K562 (cell line): ENCODE measurements at regions not wholly inside any gene's neighbourhood (a gene's known extent, or its start where the extent isn't known, plus 50 kb on each side); places are given as distances from the start of the nearest gene placed in this dataset.

Experiments
- ATAC-seq: fragments of 200-7000 bp; cut with Tn5 transposase; 3 replicates; pipeline ENCODE4 v1.9.1; 2020; ENCODE audit warnings: moderate library complexity
- BruUV-seq: library from RNA; stranded (reverse); fragments of 400-500 nt; replicated peaks from 2 replicates; lab custom pipeline; 2021; lab: Mats Ljungman, UMichigan
- CTCF ChIA-PET: fragments of 300-600 bp; formaldehyde crosslinking; extraction: SDS; loops from one replicate; lab custom pipeline; 2021; ENCODE audit warnings: low intra/inter-chr PET ratio; lab: Yijun Ruan, JAX
- POLR2A ChIA-PET: fragments of 300-600, 350-650 bp; sonication (Branson Sonifier 250); formaldehyde crosslinking; extraction: SDS; loops from one replicate; lab custom pipeline; 2021; ENCODE audit warnings: antibody characterized with exemption, inconsistent platforms; lab: Yijun Ruan, JAX
- DNase-seq, 4 experiments: peaks; one replicate each; pipeline versions ENCODE4 v3.0.0 to v3.0.0-alpha.2; 2011 to 2018; ENCODE audit warnings: low spot score in 3 of 4, mixed read lengths in 3 of 4; ENCODE audit errors: extremely low read depth in 1 of 4
- FAIRE-seq: peaks from 2 replicates; lab custom pipeline; 2011; peaks lifted over from hg19 to GRCh38; lab: Jason Lieb, UNC
- H2AFZ ChIP-seq: 2 replicates; pipeline ENCODE4 v1.6.0; 2011; ENCODE audit warnings: low read depth, low read length, control low read depth, inconsistent platforms
- H3K27ac ChIP-seq: fragments of 200-600 bp; 3 replicates; pipeline ENCODE4 v1.8.0; 2011; ENCODE audit warnings: low read depth, mild to moderate bottlenecking, control low read depth, inconsistent platforms, low read length, moderate library complexity, mixed read lengths; ENCODE audit errors: extremely low read depth
- H3K27me3 ChIP-seq, 2 experiments: fragments of 300-600 bp in 1 of 2; 2 replicates in 1 of 2; 3 replicates in 1 of 2; pipeline versions ENCODE4 v1.6.0 to v1.8.0; 2011; ENCODE audit warnings: inconsistent platforms in 2 of 2, low read length in 2 of 2, mild to moderate bottlenecking in 1 of 2, mixed read lengths in 1 of 2, moderate library complexity in 1 of 2; ENCODE audit not compliant: control insufficient read depth in 2 of 2, insufficient read depth in 2 of 2
- H3K36me3 ChIP-seq: fragments of 300-600 bp; 3 replicates; pipeline ENCODE4 v1.8.0; 2011; ENCODE audit warnings: mild to moderate bottlenecking, low read length, inconsistent platforms; ENCODE audit not compliant: control insufficient read depth, insufficient read depth
- H3K4me1 ChIP-seq, 2 experiments: fragments of 200-600 bp in 1 of 2; replicated peaks in 1 of 2; 2 replicates in 1 of 2; 3 replicates in 1 of 2; pipeline versions ENCODE4 v1.5.1 to v1.8.0; 2011; ENCODE audit warnings: inconsistent platforms in 2 of 2, low read length in 2 of 2, mild to moderate bottlenecking in 1 of 2, mixed read lengths in 1 of 2, moderate library complexity in 1 of 2; ENCODE audit not compliant: control insufficient read depth in 2 of 2, insufficient read depth in 2 of 2
- H3K4me2 ChIP-seq: 2 replicates; pipeline ENCODE4 v1.6.1; 2011; ENCODE audit warnings: low read length, control low read depth, inconsistent platforms, mixed read lengths; ENCODE audit not compliant: insufficient read depth
- H3K4me3 ChIP-seq: fragments of 200-600 bp; sonication (generic), shearing (Covaris generic); 2 replicates; pipeline ENCODE4 v1.5.1; 2016; ENCODE audit warnings: control low read depth, inconsistent platforms
- H3K79me2 ChIP-seq: fragments of 200-600 bp; 3 replicates; pipeline ENCODE4 v1.8.0; 2011; ENCODE audit warnings: low read length, inconsistent platforms; ENCODE audit not compliant: control insufficient read depth, insufficient read depth
- H3K9ac ChIP-seq, 2 experiments: 2 replicates each; pipeline versions ENCODE4 v1.6.0 to v1.6.1; 2011; ENCODE audit warnings: low read depth in 2 of 2, low read length in 2 of 2, control low read depth in 1 of 2, inconsistent platforms in 1 of 2, mild to moderate bottlenecking in 1 of 2, mixed read lengths in 1 of 2; ENCODE audit not compliant: insufficient read depth in 1 of 2
- H3K9me1 ChIP-seq: one replicate; pipeline ENCODE4 v1.6.0; 2011; ENCODE audit warnings: inconsistent platforms, mild to moderate bottlenecking, low read length, moderate library complexity; ENCODE audit not compliant: control insufficient read depth, insufficient read depth
- H3K9me3 ChIP-seq: replicated peaks from 2 replicates; pipeline ENCODE4 v1.5.1; 2011; ENCODE audit warnings: low read depth, low read length, inconsistent platforms; ENCODE audit not compliant: control insufficient read depth, insufficient read depth
- H4K20me1 ChIP-seq: replicated peaks from 2 replicates; pipeline ENCODE4 v1.6.1; 2011; ENCODE audit warnings: low read length, inconsistent platforms, mixed read lengths; ENCODE audit not compliant: control insufficient read depth, insufficient read depth
- TAF9B ChIP-seq: fragments of 450-650 bp; IDR thresholded peaks from 2 replicates; pipeline ENCODE4 v1.6.1; 2018; ENCODE audit warnings: mild to moderate bottlenecking; ENCODE audit not compliant: partially characterized antibody
- TSC22D4 ChIP-seq: fragments of 450-650 bp; IDR thresholded peaks from 2 replicates; pipeline ENCODE4 v1.6.1; 2016; ENCODE audit warnings: missing genetic modification characterization, missing biosample characterization, control low read depth
- WGBS: fragments of 100-300 bp; shearing (Covaris generic); methylation state at CpG from one replicate; pipeline ENCODE4 v1.1.6; 2016; ENCODE audit warnings: low coverage, mixed read lengths; ENCODE audit not compliant: insufficient coverage; ENCODE audit errors: missing lambda C conversion rate; 5-methylcytosine and 5-hydroxymethylcytosine counted together
- in situ Hi-C: fragments of 300-500 bp; cut with MboI; formaldehyde crosslinking; loops from 4 replicates; pipeline ENCODE4 v1.15.0; 2018; ENCODE audit warnings: inconsistent platforms, mixed read lengths
- intact Hi-C: fragments of 100-400 bp; cut with micrococcal nuclease; formaldehyde crosslinking; loops from 2 replicates; pipeline ENCODE4 v1.14.2; 2022
- TF ChIP-seq, protein P1 (sequence below): sonication (generic); formaldehyde crosslinking; IDR thresholded peaks from 2 replicates; pipeline ENCODE4 v1.8.1; 2023; ENCODE audit warnings: mild to moderate bottlenecking, missing genetic modification reagents

DNA sequence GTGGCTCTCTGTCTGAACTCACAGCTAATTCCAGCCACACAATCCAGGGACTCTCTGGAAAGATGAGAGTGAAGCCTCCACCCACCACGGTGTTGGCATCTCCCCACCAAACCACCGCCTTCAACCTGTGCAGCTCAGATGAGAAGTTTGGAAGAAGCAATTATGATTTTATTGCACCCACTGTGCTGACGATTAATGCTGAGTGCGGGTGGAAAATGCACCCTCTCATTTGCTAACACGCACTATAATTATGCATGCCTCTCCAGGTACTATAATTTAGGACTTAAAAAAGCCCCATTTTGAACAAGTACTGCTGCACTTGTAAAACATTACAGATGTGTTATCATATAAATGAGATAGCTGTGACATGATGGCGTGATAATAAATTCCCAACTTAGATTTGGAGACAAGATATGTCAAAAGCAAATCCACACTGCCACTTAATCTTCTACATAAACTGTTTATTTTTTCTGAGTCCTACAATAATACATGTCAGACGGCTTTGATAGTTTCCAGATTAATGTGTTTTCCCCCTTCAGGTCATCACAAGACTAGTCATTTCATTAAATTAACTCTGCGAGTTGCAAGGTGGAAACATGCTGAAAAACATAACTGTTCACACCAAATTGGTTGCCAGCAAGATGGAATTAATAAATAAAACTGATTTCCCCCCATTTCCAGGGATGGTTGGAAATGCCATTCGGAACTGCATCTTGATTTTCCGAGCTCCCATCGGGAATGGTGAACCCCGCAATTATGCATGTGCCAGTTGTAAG, 466.5 kb upstream of the MAF start:
- no peaks in the 10 kb centered on the region for H4K20me1 ChIP-seq
- H3K79me2 ChIP-seq, result no peaks in the 10 kb centered on the region
- in situ Hi-C loops, result no loop called here
- ChIA-PET POLR2A (interaction anchor here (0.7 to 2.3 kb wide), 3 partner anchors 10 to 276 kb away, joined by 4 to 9 read pairs (median 5); no protein-coding TSS in a partner anchor), CTCF (no interaction called here)
- H3K27ac ChIP-seq, result no peak overlapping the region
- DNase-seq (no peak), ATAC-seq (no peak), FAIRE-seq (no peak)
- 31% methylated on average over 12 of the region's 12 CpGs for WGBS
- BruUV-seq, result no TSS peak
- no peaks in the 10 kb centered on the region for H3K9me1 ChIP-seq
- H3K9me3 ChIP-seq, result no peaks in the 10 kb centered on the region
- no peaks in the 10 kb centered on the region for H3K4me1 ChIP-seq
- no peak overlapping the region for H3K4me3 ChIP-seq
- H2AFZ ChIP-seq, result no peak overlapping the region
- TF ChIP-seq TAF9B (no peak), TSC22D4 (tag) (no peak)
- TF ChIP-seq, protein P1, sequence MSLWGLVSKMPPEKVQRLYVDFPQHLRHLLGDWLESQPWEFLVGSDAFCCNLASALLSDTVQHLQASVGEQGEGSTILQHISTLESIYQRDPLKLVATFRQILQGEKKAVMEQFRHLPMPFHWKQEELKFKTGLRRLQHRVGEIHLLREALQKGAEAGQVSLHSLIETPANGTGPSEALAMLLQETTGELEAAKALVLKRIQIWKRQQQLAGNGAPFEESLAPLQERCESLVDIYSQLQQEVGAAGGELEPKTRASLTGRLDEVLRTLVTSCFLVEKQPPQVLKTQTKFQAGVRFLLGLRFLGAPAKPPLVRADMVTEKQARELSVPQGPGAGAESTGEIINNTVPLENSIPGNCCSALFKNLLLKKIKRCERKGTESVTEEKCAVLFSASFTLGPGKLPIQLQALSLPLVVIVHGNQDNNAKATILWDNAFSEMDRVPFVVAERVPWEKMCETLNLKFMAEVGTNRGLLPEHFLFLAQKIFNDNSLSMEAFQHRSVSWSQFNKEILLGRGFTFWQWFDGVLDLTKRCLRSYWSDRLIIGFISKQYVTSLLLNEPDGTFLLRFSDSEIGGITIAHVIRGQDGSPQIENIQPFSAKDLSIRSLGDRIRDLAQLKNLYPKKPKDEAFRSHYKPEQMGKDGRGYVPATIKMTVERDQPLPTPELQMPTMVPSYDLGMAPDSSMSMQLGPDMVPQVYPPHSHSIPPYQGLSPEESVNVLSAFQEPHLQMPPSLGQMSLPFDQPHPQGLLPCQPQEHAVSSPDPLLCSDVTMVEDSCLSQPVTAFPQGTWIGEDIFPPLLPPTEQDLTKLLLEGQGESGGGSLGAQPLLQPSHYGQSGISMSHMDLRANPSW (CRISPR knock-in tag), result no peak
- no peak overlapping the region for H3K9ac ChIP-seq
- H3K4me2 ChIP-seq, result no peak overlapping the region
- intact Hi-C loops, result no loop called here
- 0 out of 5 replicates have a peak, but pooled peaks cover 0 to 4% of the 10 kb centered on the region in 2 experiments for H3K27me3 ChIP-seq
- no peaks in the 10 kb centered on the region for H3K36me3 ChIP-seq
